Naive thymus-derived CD4-positive, alpha-beta T cell (primary cell): ENCODE measurements at regions not wholly inside any gene's neighbourhood (a gene's known extent, or its start where the extent isn't known, plus 50 kb on each side); places are given as distances from the start of the nearest gene placed in this dataset.

Source experiments
- ATAC-seq: fragments of 150-1000 bp; cut with Tn5 transposase; 2 replicates; pipeline ENCODE4 v1.10.0; 2021; ENCODE audit warnings: mild to moderate bottlenecking, moderate library complexity
- CTCF ChIA-PET: fragments of 350-600 bp; sonication (Branson Sonifier 250); formaldehyde crosslinking; loops from one replicate; lab custom pipeline; 2021; ENCODE audit warnings: antibody characterized with exemption; lab: Charles Lee
- POLR2A ChIA-PET: fragments of 350-600 bp; sonication (Branson Sonifier 250); formaldehyde crosslinking; loops from one replicate; lab custom pipeline; 2021; ENCODE audit warnings: antibody characterized with exemption, inconsistent platforms; lab: Charles Lee
- DNase-seq, 9 donors: peaks; one replicate each; pipeline versions ENCODE4 v3.0.0 to v3.0.0-alpha.2; 2020 to 2022; ENCODE audit warnings: mixed read lengths in 1 of 9
- H3K27ac ChIP-seq: one replicate; pipeline ENCODE4 v1.7.0; 2013; ENCODE audit warnings: mild to moderate bottlenecking, low read depth, low read length, moderate library complexity
- H3K27me3 ChIP-seq, 2 donors: one replicate each; pipeline ENCODE4 v1.7.0; 2013; ENCODE audit warnings: low read length in 2 of 2, mild to moderate bottlenecking in 2 of 2, moderate library complexity in 2 of 2; ENCODE audit not compliant: control insufficient read depth in 2 of 2, insufficient read depth in 2 of 2
- H3K36me3 ChIP-seq, 3 experiments: 1 replicate in 2 of 3; 2 replicates in 1 of 3; pipeline ENCODE4 v1.7.0; 2013; ENCODE audit warnings: low read length in 3 of 3, mild to moderate bottlenecking in 3 of 3, moderate library complexity in 1 of 3; ENCODE audit not compliant: insufficient read depth in 3 of 3, control insufficient read depth in 2 of 3
- H3K4me1 ChIP-seq, 2 donors: one replicate each; pipeline ENCODE4 v1.7.0; 2013; ENCODE audit warnings: low read length in 2 of 2, mild to moderate bottlenecking in 2 of 2, moderate library complexity in 1 of 2; ENCODE audit not compliant: control insufficient read depth in 2 of 2, insufficient read depth in 2 of 2
- H3K4me3 ChIP-seq: 2 replicates; pipeline ENCODE4 v1.7.0; 2013; ENCODE audit warnings: mild to moderate bottlenecking, low read length
- H3K9me3 ChIP-seq, 3 experiments: 1 replicate in 2 of 3; 2 replicates in 1 of 3; pipeline ENCODE4 v1.7.0; 2013; ENCODE audit warnings: low read length in 3 of 3; ENCODE audit not compliant: control insufficient read depth in 2 of 3
- H3K27ac Mint-ChIP-seq, 9 donors: one replicate each; pipeline ENCODE4 v1.8.0; 2020 to 2022; ENCODE audit warnings: mixed read lengths in 9 of 9, mild to moderate bottlenecking in 8 of 9, moderate library complexity in 5 of 9, inconsistent platforms in 2 of 9
- H3K27me3 Mint-ChIP-seq, 5 donors: one replicate each; pipeline ENCODE4 v1.8.0; 2021 to 2022; ENCODE audit warnings: mixed read lengths in 5 of 5, mild to moderate bottlenecking in 1 of 5
- H3K36me3 Mint-ChIP-seq, 5 donors: one replicate each; pipeline ENCODE4 v1.8.0; 2020 to 2022; ENCODE audit warnings: mixed read lengths in 5 of 5, mild to moderate bottlenecking in 3 of 5, inconsistent platforms in 1 of 5
- H3K4me1 Mint-ChIP-seq, 7 donors: one replicate each; pipeline ENCODE4 v1.8.0; 2020 to 2022; ENCODE audit warnings: mixed read lengths in 7 of 7, mild to moderate bottlenecking in 3 of 7, inconsistent platforms in 1 of 7
- H3K4me3 Mint-ChIP-seq, 10 donors: one replicate each; pipeline ENCODE4 v1.8.0; 2020 to 2022; ENCODE audit warnings: mild to moderate bottlenecking in 10 of 10, mixed read lengths in 10 of 10, moderate library complexity in 6 of 10, inconsistent platforms in 2 of 10
- H3K9me3 Mint-ChIP-seq, 11 donors: one replicate each; pipeline ENCODE4 v1.8.0; 2020 to 2022; ENCODE audit warnings: mixed read lengths in 11 of 11, mild to moderate bottlenecking in 4 of 11, inconsistent platforms in 1 of 11, moderate library complexity in 1 of 11
- intact Hi-C, 2 donors: fragments of 100-400 bp; cut with micrococcal nuclease; formaldehyde crosslinking; loops; one replicate each; pipeline ENCODE4 v1.15.1; 2023

- no peak for ATAC-seq
- Histone ChIP-seq H3K9me3 (no peaks in the 10 kb centered on the region), H3K4me1 (no peaks in the 10 kb centered on the region), H3K36me3 (no peaks in the 10 kb centered on the region), H3K4me3 (no peak overlapping the region), H3K27ac (no peak overlapping the region), H3K27me3 (no peaks in the 10 kb centered on the region)
- Mint-ChIP-seq H3K27ac (no peak overlapping the region), H3K36me3 (no peaks in the 10 kb centered on the region), H3K9me3 (peaks cover 0 to 3% (median 0%) of the 10 kb centered on the region in 11 donors), H3K27me3 (peaks cover 0 to 18% (median 8%) of the 10 kb centered on the region in 5 donors), H3K4me1 (no peaks in the 10 kb centered on the region), H3K4me3 (no peak overlapping the region)
- intact Hi-C loops: no loop called here
- no peak for DNase-seq
- ChIA-PET POLR2A (no interaction called here), CTCF (no interaction called here)
Observed at GRCh38 chr3:98968824-98969223, 67.3 kb upstream of the DCBLD2 start.

DNA sequence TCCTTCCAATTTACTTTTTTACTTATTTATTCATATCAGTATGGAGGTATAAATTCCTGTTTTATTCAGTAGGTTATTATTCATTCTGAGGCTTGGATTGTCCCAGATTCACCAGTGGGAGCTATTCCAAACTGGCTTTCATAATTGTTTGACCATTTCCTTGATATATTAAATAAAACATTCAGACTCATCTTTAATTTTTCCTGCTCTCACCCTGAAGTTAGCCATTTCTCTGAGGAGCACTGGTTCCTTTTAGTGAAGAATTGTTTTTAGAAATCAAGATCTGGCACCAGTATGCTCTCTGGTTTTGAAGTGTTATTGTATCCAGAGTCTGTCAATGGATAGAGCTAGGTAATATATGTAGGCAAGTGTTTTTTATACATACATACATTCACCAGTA, 66.9 kb upstream of the DCBLD2 start:
- ATAC-seq (no peak), DNase-seq (no peak)
- Mint-ChIP-seq H3K4me1 (no peaks in the 10 kb centered on the region), H3K4me3 (no peak overlapping the region), H3K27ac (no peak overlapping the region), H3K27me3 (peaks cover 0 to 18% (median 8%) of the 10 kb centered on the region in 5 donors), H3K9me3 (peaks cover 0 to 3% (median 0%) of the 10 kb centered on the region in 11 donors), H3K36me3 (no peaks in the 10 kb centered on the region)
- POLR2A ChIA-PET: no interaction called here
- CTCF ChIA-PET: no interaction called here
- Histone ChIP-seq H3K36me3 (no peaks in the 10 kb centered on the region), H3K9me3 (no peaks in the 10 kb centered on the region), H3K27me3 (no peaks in the 10 kb centered on the region), H3K4me3 (no peak overlapping the region), H3K27ac (no peak overlapping the region), H3K4me1 (no peaks in the 10 kb centered on the region)
- intact Hi-C loops: no loop called here

GRCh38 chr3:98967758-98968157, 66.3 kb upstream of the DCBLD2 start:
- ChIA-PET CTCF (no interaction called here), POLR2A (no interaction called here)
- DNase-seq (no peak), ATAC-seq (no peak)
- intact Hi-C loops: no loop called here
- H3K27me3 Mint-ChIP-seq: peaks cover 0 to 18% (median 8%) of the 10 kb centered on the region in 5 donors
- no peaks in the 10 kb centered on the region for H3K36me3 Mint-ChIP-seq
- no peak overlapping the region for H3K27ac Mint-ChIP-seq
- H3K4me1 Mint-ChIP-seq: no peaks in the 10 kb centered on the region
- H3K27ac ChIP-seq: no peak overlapping the region
- H3K36me3 ChIP-seq: no peaks in the 10 kb centered on the region
- peaks cover 0 to 3% (median 0%) of the 10 kb centered on the region in 11 donors for H3K9me3 Mint-ChIP-seq
- no peaks in the 10 kb centered on the region for H3K9me3 ChIP-seq
- H3K4me1 ChIP-seq: no peaks in the 10 kb centered on the region
- no peak overlapping the region for H3K4me3 ChIP-seq
- no peaks in the 10 kb centered on the region for H3K27me3 ChIP-seq
- H3K4me3 Mint-ChIP-seq: no peak overlapping the region

DNA sequence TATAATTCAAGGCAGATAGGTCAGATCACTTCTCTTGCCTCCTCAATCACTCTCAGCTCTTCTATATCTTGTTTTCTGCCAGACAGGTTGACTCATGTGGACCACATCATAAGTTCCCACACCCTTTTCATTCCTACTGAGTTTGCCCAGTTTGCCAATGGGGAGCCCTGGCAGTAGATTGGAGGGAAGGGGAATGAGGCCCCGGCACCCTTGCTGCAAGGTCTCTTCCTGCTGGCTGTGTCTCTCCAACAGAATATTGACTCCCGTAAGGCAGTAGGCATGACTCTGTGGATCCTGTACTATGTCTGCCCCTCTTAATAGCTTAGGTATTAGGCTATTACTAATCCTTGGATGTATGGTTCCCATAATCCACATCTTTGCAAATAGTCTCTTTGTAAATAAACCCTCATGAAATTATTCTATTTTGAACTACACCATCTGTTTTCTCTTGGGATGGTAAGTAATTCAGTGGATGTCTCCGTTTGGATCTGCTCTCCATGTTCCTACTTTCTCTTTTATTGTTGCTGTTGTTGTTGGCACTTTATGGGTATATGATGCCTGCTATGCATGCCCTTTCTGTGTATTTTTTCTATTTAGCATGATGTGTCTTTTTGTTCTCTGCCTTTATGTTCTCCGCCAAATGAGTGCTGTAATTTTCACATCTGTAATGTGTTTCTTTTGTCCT, 65.5 kb upstream of the DCBLD2 start:
- DNase-seq (no peak), ATAC-seq (no peak)
- intact Hi-C loops: no loop called here
- Mint-ChIP-seq H3K27ac (no peak overlapping the region), H3K9me3 (peaks cover 0 to 3% (median 0%) of the 10 kb centered on the region in 11 donors), H3K4me1 (no peaks in the 10 kb centered on the region), H3K36me3 (no peaks in the 10 kb centered on the region), H3K4me3 (no peak overlapping the region), H3K27me3 (peaks cover 0 to 18% (median 8%) of the 10 kb centered on the region in 5 donors)
- H3K27ac ChIP-seq: no peak overlapping the region
- H3K27me3 ChIP-seq: no peaks in the 10 kb centered on the region
- H3K4me1 ChIP-seq: no peaks in the 10 kb centered on the region
- POLR2A ChIA-PET: no interaction called here
- H3K9me3 ChIP-seq: no peaks in the 10 kb centered on the region
- H3K36me3 ChIP-seq: no peaks in the 10 kb centered on the region
- H3K4me3 ChIP-seq: no peak overlapping the region
- CTCF ChIA-PET: no interaction called here

DNA sequence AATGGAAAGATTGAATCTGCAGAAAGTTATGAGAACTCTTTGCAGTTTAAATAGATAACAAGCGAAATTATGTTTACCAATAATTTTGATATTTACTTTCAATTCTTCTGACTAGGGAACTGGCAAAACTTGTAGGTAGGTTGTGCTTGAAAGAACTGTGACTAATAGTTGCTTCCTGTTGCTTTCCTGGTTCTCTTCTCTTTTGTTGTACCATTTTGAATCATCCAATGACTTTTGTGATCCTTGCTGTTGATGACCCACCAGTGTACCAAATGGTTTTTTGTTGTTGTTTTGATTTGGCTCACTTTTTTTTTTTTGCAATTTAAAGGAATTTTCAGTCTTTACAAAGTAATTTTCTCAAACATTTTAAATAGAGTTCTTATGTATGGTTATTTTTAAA, 64.9 kb upstream of the DCBLD2 start:
- POLR2A ChIA-PET: no interaction called here
- Histone ChIP-seq H3K27me3 (no peaks in the 10 kb centered on the region), H3K9me3 (no peaks in the 10 kb centered on the region), H3K27ac (no peak overlapping the region), H3K36me3 (no peaks in the 10 kb centered on the region), H3K4me3 (no peak overlapping the region), H3K4me1 (no peaks in the 10 kb centered on the region)
- Mint-ChIP-seq H3K27me3 (peaks cover 0 to 18% (median 8%) of the 10 kb centered on the region in 5 donors), H3K4me3 (no peak overlapping the region), H3K27ac (no peak overlapping the region), H3K4me1 (no peaks in the 10 kb centered on the region), H3K9me3 (peaks cover 0 to 3% (median 0%) of the 10 kb centered on the region in 11 donors), H3K36me3 (no peaks in the 10 kb centered on the region)
- intact Hi-C loops: no loop called here
- ATAC-seq (no peak), DNase-seq (no peak)
- CTCF ChIA-PET: no interaction called here

DNA sequence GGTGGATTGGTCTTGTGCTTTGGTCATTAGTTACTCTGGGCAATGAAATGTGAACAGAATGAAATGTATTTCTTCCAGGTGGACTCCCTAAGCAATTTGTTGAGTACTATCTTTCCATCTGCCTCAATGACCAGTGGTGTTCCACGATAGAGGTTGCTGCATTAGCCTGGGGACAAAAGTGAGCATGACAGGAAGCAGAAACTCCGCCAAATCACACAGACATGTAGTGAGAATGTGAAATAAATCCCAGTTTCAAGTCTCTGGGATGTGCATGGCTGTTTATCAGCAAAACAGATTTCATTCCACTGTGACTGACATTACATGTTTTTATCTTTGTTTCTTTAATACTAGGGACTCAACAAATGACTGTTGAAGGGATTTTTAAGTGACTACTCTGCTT, 63.3 kb upstream of the DCBLD2 start:
- Mint-ChIP-seq H3K27ac (no peak overlapping the region), H3K36me3 (no peaks in the 10 kb centered on the region), H3K4me1 (no peaks in the 10 kb centered on the region), H3K9me3 (peaks cover 0 to 3% (median 0%) of the 10 kb centered on the region in 11 donors), H3K27me3 (peaks cover 0 to 10% (median 6%) of the 10 kb centered on the region in 5 donors), H3K4me3 (no peak overlapping the region)
- no peak for DNase-seq
- no peaks in the 10 kb centered on the region for H3K27me3 ChIP-seq
- H3K4me1 ChIP-seq: no peaks in the 10 kb centered on the region
- H3K27ac ChIP-seq: no peak overlapping the region
- H3K9me3 ChIP-seq: no peaks in the 10 kb centered on the region
- no peaks in the 10 kb centered on the region for H3K36me3 ChIP-seq
- ChIA-PET CTCF (no interaction called here), POLR2A (no interaction called here)
- intact Hi-C loops: no loop called here
- no peak for ATAC-seq
- H3K4me3 ChIP-seq: no peak overlapping the region

- Histone ChIP-seq H3K4me3 (no peak overlapping the region), H3K27me3 (no peaks in the 10 kb centered on the region), H3K4me1 (no peaks in the 10 kb centered on the region), H3K27ac (no peak overlapping the region), H3K36me3 (no peaks in the 10 kb centered on the region), H3K9me3 (no peaks in the 10 kb centered on the region)
- no peak overlapping the region for H3K4me3 Mint-ChIP-seq
- no peak for ATAC-seq
- intact Hi-C loops: no loop called here
- H3K27ac Mint-ChIP-seq: no peak overlapping the region
- no peak for DNase-seq
- no peaks in the 10 kb centered on the region for H3K36me3 Mint-ChIP-seq
- ChIA-PET POLR2A (no interaction called here), CTCF (no interaction called here)
- H3K4me1 Mint-ChIP-seq: no peaks in the 10 kb centered on the region
- peaks cover 0 to 11% (median 9%) of the 10 kb centered on the region in 5 donors for H3K27me3 Mint-ChIP-seq
- H3K9me3 Mint-ChIP-seq: peaks cover 0 to 3% (median 0%) of the 10 kb centered on the region in 11 donors
Observed at GRCh38 chr3:98963546-98963945, 62.1 kb upstream of the DCBLD2 start.
